ENCODE measurements at regions not wholly inside any gene's neighbourhood (a gene's known extent, or its start where the extent isn't known, plus 50 kb on each side); places are given as distances from the start of the nearest gene placed in this dataset.

GRCh38 chr3:181541414-181541813, 170.3 kb upstream of the SOX2 start:
- H4K8ac ChIP-seq (ENCODE audit: extremely low read depth, insufficient read depth, low read length): no peak overlapping the region
- no peak overlapping the region for H4K5ac ChIP-seq (ENCODE audit: insufficient read length, low read depth, low read length)
- no peak overlapping the region for H2AFZ ChIP-seq (ENCODE audit: low read length)
- POLR2A ChIA-PET (ENCODE audit: partially characterized antibody): no interaction called here
- H3K56ac ChIP-seq (replicated peaks; ENCODE audit: insufficient read length, low read depth, low read length): no peak overlapping the region
- H3K4me2 ChIP-seq (ENCODE audit: insufficient read depth in 1 of 2, low read depth in 2 of 2, low read length in 2 of 2): no peak overlapping the region
- H4K91ac ChIP-seq (replicated peaks; ENCODE audit: insufficient read length, low read length): no peak overlapping the region
- H3K27ac ChIP-seq (ENCODE audit: low read depth, low read length): no peak overlapping the region
- no peak overlapping the region for H3K18ac ChIP-seq (ENCODE audit: extremely low read depth, low read length)
- peaks cover 0 to 1% (median 0%) of the 10 kb centered on the region in 4 experiments; a peak in 1 of 7 replicates for H3K27me3 ChIP-seq (replicated peaks in 1 of 4; ENCODE audit: control insufficient read depth in 3 of 4, extremely low read depth in 1 of 4, insufficient read depth in 3 of 4, low read length in 3 of 4)
- H3K23ac ChIP-seq (ENCODE audit: insufficient read length): no peak overlapping the region
- no peaks in the 10 kb centered on the region for H3K79me2 ChIP-seq (ENCODE audit: control insufficient read depth in 1 of 2, insufficient read depth in 2 of 2, low read length in 2 of 2)
- no peaks in the 10 kb centered on the region for H3K23me2 ChIP-seq (ENCODE audit: low read depth, low read length)
- H3K4me3 ChIP-seq (ENCODE audit: extremely low read depth in 1 of 4, insufficient read depth in 2 of 4, low read depth in 3 of 4, low read length in 4 of 4): no peak overlapping the region
- H2BK12ac ChIP-seq (ENCODE audit: low read depth, low read length): no peak overlapping the region
- H3K9ac ChIP-seq (replicated peaks in 1 of 4; ENCODE audit: extremely low read depth in 1 of 4, low read depth in 3 of 4, low read length in 3 of 4): no peak overlapping the region
- H4K20me1 ChIP-seq (replicated peaks in 1 of 2; ENCODE audit: control insufficient read depth in 1 of 2, insufficient read depth in 2 of 2, low read length in 2 of 2): no peaks in the 10 kb centered on the region
- no peaks in the 10 kb centered on the region for H3K9me3 ChIP-seq (ENCODE audit: insufficient read depth in 2 of 2, low read depth in 1 of 2, low read length in 1 of 2)
- no peaks in the 10 kb centered on the region for H3K79me1 ChIP-seq (ENCODE audit: low read depth, low read length)
- H2BK120ac ChIP-seq (replicated peaks; ENCODE audit: low read depth, low read length): no peak overlapping the region
- H3K4me1 ChIP-seq (replicated peaks in 1 of 4; ENCODE audit: control insufficient read depth in 3 of 4, insufficient read depth in 4 of 4, low read length in 3 of 4): no peaks in the 10 kb centered on the region
- WGBS, 2 experiments (ENCODE audit: extremely low coverage in 1 of 2, insufficient coverage in 1 of 2, insufficient read length in 1 of 2, insufficient replicate concordance in 2 of 2, low coverage in 1 of 2, low lambda C conversion rate in 2 of 2, missing lambda C conversion rate in 1 of 2): 91% methylated on average over 2 of the region's 2 CpGs; no CpG with 5 or more reads in 1 of the 2 experiments
- no peak overlapping the region for H2AK5ac ChIP-seq (ENCODE audit: low read depth, low read length)
- CTCF ChIA-PET (ENCODE audit: partially characterized antibody): interaction anchor here (0.7 to 1.2 kb wide), 2 partner anchors 214 to 959 kb away, joined by 3 to 4 read pairs; no protein-coding TSS in a partner anchor
- H2BK20ac ChIP-seq (ENCODE audit: low read length): no peak overlapping the region
- H2BK5ac ChIP-seq (ENCODE audit: low read depth, low read length): no peak overlapping the region
- H3K4ac ChIP-seq (replicated peaks; ENCODE audit: insufficient read length, low read depth, low read length): no peak overlapping the region
- H3K14ac ChIP-seq (ENCODE audit: insufficient read length): no peak overlapping the region
- FAIRE-seq: no peak
- H2BK15ac ChIP-seq (ENCODE audit: low read length): no peak overlapping the region
- no peaks in the 10 kb centered on the region for H3K36me3 ChIP-seq (ENCODE audit: control insufficient read depth in 2 of 4, insufficient read depth in 4 of 4, low read length in 3 of 4)
- no peak for DNase-seq (ENCODE audit: low read depth in 1 of 2, low spot score in 2 of 2)
- TF ChIP-seq CEBPB (IDR thresholded peaks at IDR 0.05; ENCODE audit: low read depth, low read length) (no peak), RXRA (IDR thresholded peaks at IDR 0.05; ENCODE audit: insufficient read depth, low read depth, low read length) (no peak), SIN3A (conservative IDR thresholded peaks at IDR 0.05 in 1 of 2, IDR thresholded peaks at IDR 0.05 in 1 of 2; ENCODE audit: low read depth in 1 of 2, low read length in 2 of 2) (no peak), JUN (IDR thresholded peaks at IDR 0.05; ENCODE audit: low read depth, low read length) (no peak), KDM1A (IDR thresholded peaks at IDR 0.05; ENCODE audit: borderline replicate concordance, low read length) (no peak), POLR2A (IDR thresholded peaks at IDR 0.05; ENCODE audit: control extremely low read depth in 1 of 2, low read depth in 2 of 2, low read length in 2 of 2) (no peak), POU5F1 (IDR thresholded peaks at IDR 0.05; ENCODE audit: low read depth, low read length) (no peak), CTBP2 (IDR thresholded peaks at IDR 0.05; ENCODE audit: borderline replicate concordance, insufficient read depth, insufficient read length, low read length) (no peak), BACH1 (IDR thresholded peaks at IDR 0.05; ENCODE audit: low read length) (no peak), USF2 (IDR thresholded peaks at IDR 0.05; ENCODE audit: low read length) (no peak), TCF12 (IDR thresholded peaks at IDR 0.05; ENCODE audit: low read depth, low read length) (no peak), POLR2AphosphoS5 (IDR thresholded peaks at IDR 0.05; ENCODE audit: low read depth, low read length) (no peak), RBBP5 (IDR thresholded peaks at IDR 0.05; ENCODE audit: borderline replicate concordance, low read depth, low read length) (no peak), TAF7 (optimal IDR thresholded peaks at IDR 0.05; ENCODE audit: borderline replicate concordance, low read depth, low read length) (no peak)
